OCI-LY3 (cell line): ENCODE measurements at regions not wholly inside any gene's neighbourhood (a gene's known extent, or its start where the extent isn't known, plus 50 kb on each side); places are given as distances from the start of the nearest gene placed in this dataset.

Source experiments
- EZH2phosphoT487 ChIP-seq: fragments of 200-600 bp; shearing (Covaris generic); IDR thresholded peaks from 2 replicates; pipeline ENCODE4 v1.6.1; 2018; ENCODE audit warnings: antibody characterized with exemption, mixed run types, low read depth
- TF ChIP-seq, protein P1 (sequence below): fragments of 200-600, 300-600 bp; sonication (generic); IDR thresholded peaks from 2 replicates; pipeline ENCODE4 v1.5.1; 2014; ENCODE audit warnings: antibody characterized with exemption, low read length, low read depth

DNA sequence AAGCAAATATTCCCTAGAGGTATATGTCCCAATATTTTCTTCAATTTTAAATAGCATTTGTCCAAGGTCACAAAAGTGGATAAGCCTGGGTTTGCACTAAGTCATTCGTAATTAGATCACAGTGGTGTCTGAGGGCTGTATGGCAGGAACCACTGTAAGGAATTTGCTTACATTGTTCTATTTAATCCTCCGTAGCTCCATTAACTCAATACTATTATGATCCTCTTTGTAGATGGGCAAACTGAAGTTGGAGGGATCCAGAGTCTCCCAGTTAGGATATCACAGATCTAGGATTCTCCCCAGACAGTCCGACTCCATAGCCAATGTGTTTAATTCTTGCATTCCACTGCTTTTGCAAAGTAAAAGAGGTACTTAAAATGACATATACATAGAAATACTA lies 242.7 kb upstream of the DCAF8L1 start:
- TF ChIP-seq, protein P1, sequence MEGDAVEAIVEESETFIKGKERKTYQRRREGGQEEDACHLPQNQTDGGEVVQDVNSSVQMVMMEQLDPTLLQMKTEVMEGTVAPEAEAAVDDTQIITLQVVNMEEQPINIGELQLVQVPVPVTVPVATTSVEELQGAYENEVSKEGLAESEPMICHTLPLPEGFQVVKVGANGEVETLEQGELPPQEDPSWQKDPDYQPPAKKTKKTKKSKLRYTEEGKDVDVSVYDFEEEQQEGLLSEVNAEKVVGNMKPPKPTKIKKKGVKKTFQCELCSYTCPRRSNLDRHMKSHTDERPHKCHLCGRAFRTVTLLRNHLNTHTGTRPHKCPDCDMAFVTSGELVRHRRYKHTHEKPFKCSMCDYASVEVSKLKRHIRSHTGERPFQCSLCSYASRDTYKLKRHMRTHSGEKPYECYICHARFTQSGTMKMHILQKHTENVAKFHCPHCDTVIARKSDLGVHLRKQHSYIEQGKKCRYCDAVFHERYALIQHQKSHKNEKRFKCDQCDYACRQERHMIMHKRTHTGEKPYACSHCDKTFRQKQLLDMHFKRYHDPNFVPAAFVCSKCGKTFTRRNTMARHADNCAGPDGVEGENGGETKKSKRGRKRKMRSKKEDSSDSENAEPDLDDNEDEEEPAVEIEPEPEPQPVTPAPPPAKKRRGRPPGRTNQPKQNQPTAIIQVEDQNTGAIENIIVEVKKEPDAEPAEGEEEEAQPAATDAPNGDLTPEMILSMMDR = no peak
- TF ChIP-seq EZH2phosphoT487 = no peak
